Epithelial cell of esophagus (primary cell): ENCODE measurements at regions not wholly inside any gene's neighbourhood (a gene's known extent, or its start where the extent isn't known, plus 50 kb on each side); places are given as distances from the start of the nearest gene placed in this dataset.

Experiments used
- DNase-seq: peaks from one replicate; pipeline ENCODE4 v3.0.0; 2010; ENCODE audit warnings: low read depth
- H3K4me3 ChIP-seq: 2 replicates; pipeline ENCODE4 v1.5.1; 2011; ENCODE audit warnings: mild to moderate bottlenecking, low read length, control low read depth
- TF ChIP-seq, protein P1 (sequence below): IDR thresholded peaks from 2 replicates; pipeline ENCODE4 v1.5.1; 2011; ENCODE audit warnings: low read depth, mild to moderate bottlenecking, low read length, control low read depth, inconsistent platforms; ENCODE audit not compliant: insufficient read depth; ENCODE audit errors: missing control alignments

- TF ChIP-seq, protein P1, sequence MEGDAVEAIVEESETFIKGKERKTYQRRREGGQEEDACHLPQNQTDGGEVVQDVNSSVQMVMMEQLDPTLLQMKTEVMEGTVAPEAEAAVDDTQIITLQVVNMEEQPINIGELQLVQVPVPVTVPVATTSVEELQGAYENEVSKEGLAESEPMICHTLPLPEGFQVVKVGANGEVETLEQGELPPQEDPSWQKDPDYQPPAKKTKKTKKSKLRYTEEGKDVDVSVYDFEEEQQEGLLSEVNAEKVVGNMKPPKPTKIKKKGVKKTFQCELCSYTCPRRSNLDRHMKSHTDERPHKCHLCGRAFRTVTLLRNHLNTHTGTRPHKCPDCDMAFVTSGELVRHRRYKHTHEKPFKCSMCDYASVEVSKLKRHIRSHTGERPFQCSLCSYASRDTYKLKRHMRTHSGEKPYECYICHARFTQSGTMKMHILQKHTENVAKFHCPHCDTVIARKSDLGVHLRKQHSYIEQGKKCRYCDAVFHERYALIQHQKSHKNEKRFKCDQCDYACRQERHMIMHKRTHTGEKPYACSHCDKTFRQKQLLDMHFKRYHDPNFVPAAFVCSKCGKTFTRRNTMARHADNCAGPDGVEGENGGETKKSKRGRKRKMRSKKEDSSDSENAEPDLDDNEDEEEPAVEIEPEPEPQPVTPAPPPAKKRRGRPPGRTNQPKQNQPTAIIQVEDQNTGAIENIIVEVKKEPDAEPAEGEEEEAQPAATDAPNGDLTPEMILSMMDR: no peak
- H3K4me3 ChIP-seq: no peak overlapping the region
- peak; percentile 60 for DNase-seq
Measured at GRCh38 chr2:196479350-196479749, 160.2 kb upstream of the CCDC150 start.

- no peak overlapping the region for H3K4me3 ChIP-seq
- TF ChIP-seq, protein P1: no peak
- DNase-seq: peak; percentile 8
Measured at GRCh38 chr2:196480653-196481323, 158.7 kb upstream of the CCDC150 start.

DNA sequence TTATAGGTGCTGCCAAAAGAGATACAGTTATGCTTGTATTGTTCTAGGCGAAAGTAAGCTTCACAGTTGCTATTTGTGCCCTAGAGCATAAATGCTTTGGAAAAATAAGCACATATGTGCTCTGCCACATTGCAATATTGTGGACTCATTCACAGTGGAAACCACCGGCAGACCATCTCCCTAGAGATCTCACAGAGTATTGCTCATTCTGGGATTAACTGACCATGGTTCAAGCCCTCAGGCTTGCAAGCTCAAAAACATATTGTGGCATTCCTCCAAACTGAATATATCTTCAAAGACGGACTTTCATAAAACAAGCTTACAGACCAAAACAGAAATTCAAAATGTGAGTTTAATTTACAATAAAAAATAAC is 158.2 kb upstream of the CCDC150 start:
- H3K4me3 ChIP-seq: no peak overlapping the region
- TF ChIP-seq, protein P1: no peak
- DNase-seq: peak; percentile 35

DNA sequence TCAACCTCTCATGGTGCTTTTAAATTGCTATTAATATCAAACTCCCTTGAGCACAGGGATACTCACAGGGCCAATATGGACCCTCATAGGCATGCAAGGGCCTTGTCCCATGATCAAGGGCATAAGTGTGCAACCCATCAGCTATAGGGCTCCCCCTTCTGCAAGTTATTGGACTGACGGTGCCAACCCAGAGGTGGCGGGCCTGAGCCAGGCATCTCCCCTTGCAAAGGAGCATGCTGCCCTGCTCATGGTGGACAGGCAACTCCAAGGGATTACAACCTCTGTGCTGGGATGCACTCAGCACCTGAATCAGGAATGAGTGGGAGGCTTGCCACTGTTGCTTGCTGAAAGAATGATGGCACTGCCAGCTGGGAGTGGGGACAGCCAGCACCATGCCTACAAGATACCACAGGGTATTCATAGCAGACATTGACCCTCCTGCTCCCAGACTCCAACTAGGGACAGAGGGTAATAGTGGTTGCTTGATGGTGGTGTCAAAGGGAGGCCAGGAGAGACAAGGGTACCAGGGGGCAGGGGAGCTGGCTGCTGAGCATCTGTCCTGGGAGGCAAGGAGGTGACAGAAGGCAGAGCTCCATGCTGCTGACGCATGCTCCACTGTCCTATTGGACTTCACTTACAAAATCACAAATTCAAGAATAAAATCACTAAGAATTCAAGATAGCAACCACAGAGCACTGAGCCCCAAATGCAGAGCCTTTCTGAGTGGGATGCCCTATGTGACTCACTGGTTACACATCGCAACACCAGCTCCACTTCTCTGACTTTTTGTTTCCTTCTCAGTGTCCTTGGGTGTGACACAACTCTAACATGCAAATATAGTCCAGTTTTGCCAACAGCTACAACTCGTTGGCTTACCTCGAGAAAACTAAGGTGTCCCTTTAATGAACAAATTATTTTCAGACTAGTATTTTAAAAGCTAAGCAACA is 157.1 kb upstream of the CCDC150 start:
- H3K4me3 ChIP-seq: no peak overlapping the region
- TF ChIP-seq, protein P1: no peak
- peak; percentile 54 for DNase-seq

- no peak overlapping the region for H3K4me3 ChIP-seq
- TF ChIP-seq, protein P1: no peak
- DNase-seq: no peak
Measured at GRCh38 chr2:196486146-196486545, 153.4 kb upstream of the CCDC150 start.

- H3K4me3 ChIP-seq: no peak overlapping the region
- TF ChIP-seq, protein P1: no peak
- DNase-seq: no peak
Measured at GRCh38 chr2:196487417-196487816, 152.1 kb upstream of the CCDC150 start.
